GM23338 (cell line): ENCODE measurements at regions not wholly inside any gene's neighbourhood (a gene's known extent, or its start where the extent isn't known, plus 50 kb on each side); places are given as distances from the start of the nearest gene placed in this dataset.

Source experiments
- CREB1 ChIP-seq: fragments of 250-450 bp; sonication (Bioruptor Pico); IDR thresholded peaks from 2 replicates; pipeline ENCODE4 v1.5.0; 2020; ENCODE audit warnings: low read depth, mild to moderate bottlenecking, moderate library complexity
- ETS1 ChIP-seq: IDR thresholded peaks from 2 replicates; pipeline ENCODE4 v1.6.1; 2016; ENCODE audit warnings: antibody characterized with exemption
- EZH2 ChIP-seq: fragments of 200-600 bp; sonication (generic); IDR thresholded peaks from one replicate; pipeline ENCODE4 v1.8.0; 2017; ENCODE audit warnings: antibody characterized with exemption, mild to moderate bottlenecking, low read depth; ENCODE audit not compliant: unreplicated experiment
- EZH2phosphoT487 ChIP-seq: fragments of 200-600 bp; sonication (generic); IDR thresholded peaks from one replicate; pipeline ENCODE4 v1.8.1; 2018; ENCODE audit warnings: antibody characterized with exemption; ENCODE audit not compliant: unreplicated experiment
- JUNB ChIP-seq: IDR thresholded peaks from one replicate; pipeline ENCODE4 v1.6.1; 2016; ENCODE audit warnings: antibody characterized with exemption; ENCODE audit not compliant: unreplicated experiment
- NANOG ChIP-seq: IDR thresholded peaks from 2 replicates; pipeline ENCODE4 v1.6.1; 2016; ENCODE audit warnings: antibody characterized with exemption, borderline replicate concordance
- POLR2AphosphoS5 ChIP-seq: IDR thresholded peaks from 2 replicates; pipeline ENCODE4 v1.6.1; 2016; ENCODE audit warnings: antibody characterized with exemption, low read depth
- STAT1 ChIP-seq: IDR thresholded peaks from one replicate; pipeline ENCODE4 v1.6.1; 2016; ENCODE audit warnings: antibody characterized with exemption; ENCODE audit not compliant: unreplicated experiment
- ZNF114 ChIP-seq: fragments of 250-450 bp; sonication (Bioruptor Pico); IDR thresholded peaks from 2 replicates; pipeline ENCODE4 v1.5.0; 2020; ENCODE audit warnings: mild to moderate bottlenecking, moderate library complexity
- ZNF331 ChIP-seq: fragments of 250-450 bp; sonication (Bioruptor Pico); IDR thresholded peaks from 2 replicates; pipeline ENCODE4 v1.5.0; 2020; ENCODE audit warnings: low read depth, mild to moderate bottlenecking, moderate library complexity
- ZNF462 ChIP-seq: fragments of 250-450 bp; sonication (Bioruptor Pico); IDR thresholded peaks from 2 replicates; pipeline ENCODE4 v1.5.0; 2020; ENCODE audit warnings: mild to moderate bottlenecking, moderate library complexity
- TF ChIP-seq, protein P1 (sequence below), 2 experiments: fragments of 200-600 bp in 1 of 2; sonication (generic) in 1 of 2; conservative IDR thresholded peaks; 2 replicates each; pipeline versions ENCODE4 v1.5.1 to v1.6.1; 2016 to 2017; ENCODE audit warnings: antibody characterized with exemption in 2 of 2, low read depth in 2 of 2, mild to moderate bottlenecking in 2 of 2, moderate library complexity in 1 of 2
- TF ChIP-seq, protein P2 (sequence below): IDR thresholded peaks from one replicate; pipeline ENCODE4 v1.6.1; 2018; ENCODE audit warnings: antibody characterized with exemption; ENCODE audit not compliant: unreplicated experiment

DNA sequence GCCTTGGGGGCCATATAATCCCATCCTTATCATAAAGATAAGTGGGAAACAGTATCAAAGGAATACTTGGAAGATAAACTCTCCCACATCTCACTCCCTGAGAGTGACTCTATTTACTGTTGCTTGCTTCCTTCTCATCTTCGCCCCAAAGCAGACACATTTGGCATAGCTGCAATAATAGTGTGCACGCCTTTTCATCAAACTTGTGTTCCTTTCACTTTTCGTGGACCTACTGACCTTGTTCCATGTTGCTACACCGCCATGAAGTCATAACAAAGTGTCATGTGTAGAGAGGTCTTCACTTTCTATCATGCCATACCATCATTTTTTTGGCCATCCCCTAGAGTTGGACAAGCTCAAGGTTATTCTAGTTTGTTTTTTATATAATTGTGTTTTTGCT is 200.0 kb upstream of the MSX2 start:
- TF ChIP-seq EZH2phosphoT487 = no peak
- TF ChIP-seq, protein P1, sequence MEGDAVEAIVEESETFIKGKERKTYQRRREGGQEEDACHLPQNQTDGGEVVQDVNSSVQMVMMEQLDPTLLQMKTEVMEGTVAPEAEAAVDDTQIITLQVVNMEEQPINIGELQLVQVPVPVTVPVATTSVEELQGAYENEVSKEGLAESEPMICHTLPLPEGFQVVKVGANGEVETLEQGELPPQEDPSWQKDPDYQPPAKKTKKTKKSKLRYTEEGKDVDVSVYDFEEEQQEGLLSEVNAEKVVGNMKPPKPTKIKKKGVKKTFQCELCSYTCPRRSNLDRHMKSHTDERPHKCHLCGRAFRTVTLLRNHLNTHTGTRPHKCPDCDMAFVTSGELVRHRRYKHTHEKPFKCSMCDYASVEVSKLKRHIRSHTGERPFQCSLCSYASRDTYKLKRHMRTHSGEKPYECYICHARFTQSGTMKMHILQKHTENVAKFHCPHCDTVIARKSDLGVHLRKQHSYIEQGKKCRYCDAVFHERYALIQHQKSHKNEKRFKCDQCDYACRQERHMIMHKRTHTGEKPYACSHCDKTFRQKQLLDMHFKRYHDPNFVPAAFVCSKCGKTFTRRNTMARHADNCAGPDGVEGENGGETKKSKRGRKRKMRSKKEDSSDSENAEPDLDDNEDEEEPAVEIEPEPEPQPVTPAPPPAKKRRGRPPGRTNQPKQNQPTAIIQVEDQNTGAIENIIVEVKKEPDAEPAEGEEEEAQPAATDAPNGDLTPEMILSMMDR (conservative IDR thresholded peaks at IDR 0.05; ENCODE audit: low read depth in 2 of 2) = no peak
- no peak for TF ChIP-seq ZNF114 (CRISPR knock-in tag)
- TF ChIP-seq POLR2AphosphoS5 = no peak
- no peak for TF ChIP-seq ETS1
- TF ChIP-seq CREB1 (CRISPR knock-in tag) = no peak
- TF ChIP-seq, protein P2, sequence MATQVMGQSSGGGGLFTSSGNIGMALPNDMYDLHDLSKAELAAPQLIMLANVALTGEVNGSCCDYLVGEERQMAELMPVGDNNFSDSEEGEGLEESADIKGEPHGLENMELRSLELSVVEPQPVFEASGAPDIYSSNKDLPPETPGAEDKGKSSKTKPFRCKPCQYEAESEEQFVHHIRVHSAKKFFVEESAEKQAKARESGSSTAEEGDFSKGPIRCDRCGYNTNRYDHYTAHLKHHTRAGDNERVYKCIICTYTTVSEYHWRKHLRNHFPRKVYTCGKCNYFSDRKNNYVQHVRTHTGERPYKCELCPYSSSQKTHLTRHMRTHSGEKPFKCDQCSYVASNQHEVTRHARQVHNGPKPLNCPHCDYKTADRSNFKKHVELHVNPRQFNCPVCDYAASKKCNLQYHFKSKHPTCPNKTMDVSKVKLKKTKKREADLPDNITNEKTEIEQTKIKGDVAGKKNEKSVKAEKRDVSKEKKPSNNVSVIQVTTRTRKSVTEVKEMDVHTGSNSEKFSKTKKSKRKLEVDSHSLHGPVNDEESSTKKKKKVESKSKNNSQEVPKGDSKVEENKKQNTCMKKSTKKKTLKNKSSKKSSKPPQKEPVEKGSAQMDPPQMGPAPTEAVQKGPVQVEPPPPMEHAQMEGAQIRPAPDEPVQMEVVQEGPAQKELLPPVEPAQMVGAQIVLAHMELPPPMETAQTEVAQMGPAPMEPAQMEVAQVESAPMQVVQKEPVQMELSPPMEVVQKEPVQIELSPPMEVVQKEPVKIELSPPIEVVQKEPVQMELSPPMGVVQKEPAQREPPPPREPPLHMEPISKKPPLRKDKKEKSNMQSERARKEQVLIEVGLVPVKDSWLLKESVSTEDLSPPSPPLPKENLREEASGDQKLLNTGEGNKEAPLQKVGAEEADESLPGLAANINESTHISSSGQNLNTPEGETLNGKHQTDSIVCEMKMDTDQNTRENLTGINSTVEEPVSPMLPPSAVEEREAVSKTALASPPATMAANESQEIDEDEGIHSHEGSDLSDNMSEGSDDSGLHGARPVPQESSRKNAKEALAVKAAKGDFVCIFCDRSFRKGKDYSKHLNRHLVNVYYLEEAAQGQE = no peak
- no peak for TF ChIP-seq EZH2
- TF ChIP-seq STAT1 = no peak
- no peak for TF ChIP-seq ZNF331
- TF ChIP-seq JUNB = no peak
- TF ChIP-seq NANOG = no peak
- TF ChIP-seq ZNF462 (CRISPR knock-in tag) = no peak
